Osteocyte (in vitro differentiated cells): ENCODE measurements at regions not wholly inside any gene's neighbourhood (a gene's known extent, or its start where the extent isn't known, plus 50 kb on each side); places are given as distances from the start of the nearest gene placed in this dataset.
"Not testable (repeated sequence)": the region's sequence is repeated elsewhere in the genome, so short reads cannot be mapped to it uniquely, and the experiment has no call there.

Source experiments
- DNase-seq: peaks from one replicate; pipeline ENCODE4 v3.0.0; 2021; ENCODE audit warnings: mixed read lengths; ENCODE audit not compliant: unreplicated experiment; ENCODE audit errors: extremely low spot score
- H3K27ac Mint-ChIP-seq: one replicate; pipeline ENCODE4 v1.8.0; 2021; ENCODE audit warnings: mild to moderate bottlenecking, mixed read lengths; ENCODE audit not compliant: unreplicated experiment
- H3K27me3 Mint-ChIP-seq: one replicate; pipeline ENCODE4 v1.8.0; 2021; ENCODE audit warnings: mixed read lengths; ENCODE audit not compliant: unreplicated experiment
- H3K36me3 Mint-ChIP-seq: one replicate; pipeline ENCODE4 v1.8.0; 2021; ENCODE audit warnings: mixed read lengths; ENCODE audit not compliant: unreplicated experiment
- H3K4me1 Mint-ChIP-seq: one replicate; pipeline ENCODE4 v1.8.0; 2021; ENCODE audit warnings: mixed read lengths; ENCODE audit not compliant: unreplicated experiment
- H3K4me3 Mint-ChIP-seq: one replicate; pipeline ENCODE4 v1.8.0; 2021; ENCODE audit warnings: mild to moderate bottlenecking, moderate library complexity, mixed read lengths; ENCODE audit not compliant: unreplicated experiment
- H3K9me3 Mint-ChIP-seq: one replicate; pipeline ENCODE4 v1.8.0; 2021; ENCODE audit warnings: mixed read lengths; ENCODE audit not compliant: unreplicated experiment
- CTCF ChIP-seq: fragments of 200-600 bp; sonication (generic); IDR thresholded peaks from 2 replicates; pipeline ENCODE4 v1.5.0; 2021; ENCODE audit warnings: antibody characterized with exemption, mild to moderate bottlenecking, moderate library complexity

- not testable (repeated sequence) for DNase-seq, H3K4me3 Mint-ChIP-seq, H3K4me1 Mint-ChIP-seq, H3K36me3 Mint-ChIP-seq, H3K27me3 Mint-ChIP-seq, H3K27ac Mint-ChIP-seq, H3K9me3 Mint-ChIP-seq
These were observed 539.0 kb downstream of the GOLGA6L6 start for GRCh38 chr15:20002560-20002959.

- H3K27me3 Mint-ChIP-seq, H3K4me3 Mint-ChIP-seq, H3K4me1 Mint-ChIP-seq, H3K27ac Mint-ChIP-seq, H3K36me3 Mint-ChIP-seq, H3K9me3 Mint-ChIP-seq, DNase-seq: not testable (repeated sequence)
These were observed 544.9 kb downstream of the GOLGA6L6 start for GRCh38 chr15:19996574-19997194.

GRCh38 chr15:19995296-19995695, 546.3 kb downstream of the GOLGA6L6 start:
- not testable (repeated sequence) for DNase-seq, H3K27ac Mint-ChIP-seq, H3K27me3 Mint-ChIP-seq, H3K36me3 Mint-ChIP-seq, H3K4me1 Mint-ChIP-seq, H3K4me3 Mint-ChIP-seq
- H3K9me3 Mint-ChIP-seq = peaks cover 20% of the 10 kb centered on the region

- DNase-seq = no peak
- Mint-ChIP-seq H3K27me3 (no peaks in the 10 kb centered on the region), H3K27ac (no peak overlapping the region), H3K4me3 (no peak overlapping the region), H3K9me3 (peaks cover 28% of the 10 kb centered on the region), H3K4me1 (no peaks in the 10 kb centered on the region), H3K36me3 (no peaks in the 10 kb centered on the region)
- TF ChIP-seq CTCF = no peak
These were observed 549.2 kb downstream of the GOLGA6L6 start for GRCh38 chr15:19992428-19992827.

- Mint-ChIP-seq H3K9me3 (peaks cover 36% of the 10 kb centered on the region), H3K36me3 (no peaks in the 10 kb centered on the region), H3K4me1 (no peaks in the 10 kb centered on the region), H3K27me3 (no peaks in the 10 kb centered on the region), H3K27ac (no peak overlapping the region), H3K4me3 (no peak overlapping the region)
- DNase-seq = no peak
- TF ChIP-seq CTCF = no peak
These were observed 553.4 kb downstream of the GOLGA6L6 start for GRCh38 chr15:19988094-19988660.

GRCh38 chr15:19987389-19988048, 554.1 kb downstream of the GOLGA6L6 start:
- H3K36me3 Mint-ChIP-seq = no peaks in the 10 kb centered on the region
- no peak overlapping the region for H3K27ac Mint-ChIP-seq
- no peaks in the 10 kb centered on the region for H3K27me3 Mint-ChIP-seq
- no peak overlapping the region for H3K4me3 Mint-ChIP-seq
- no peaks in the 10 kb centered on the region for H3K4me1 Mint-ChIP-seq
- peaks cover 40% of the 10 kb centered on the region for H3K9me3 Mint-ChIP-seq
- no peak for DNase-seq
- TF ChIP-seq CTCF = no peak
